Hepatocyte (in vitro differentiated cells): ENCODE measurements at regions not wholly inside any gene's neighbourhood (a gene's known extent, or its start where the extent isn't known, plus 50 kb on each side); places are given as distances from the start of the nearest gene placed in this dataset.

Experiments
- EZH2 ChIP-seq: fragments of 200-600 bp; sonication (generic); IDR thresholded peaks from 2 replicates; pipeline ENCODE4 v1.6.1; 2016; ENCODE audit warnings: antibody characterized with exemption, mild to moderate bottlenecking, borderline replicate concordance
- EZH2phosphoT487 ChIP-seq: fragments of 200-600 bp; sonication (generic); IDR thresholded peaks from one replicate; pipeline ENCODE4 v1.6.1; 2018; ENCODE audit warnings: antibody characterized with exemption, mild to moderate bottlenecking, low read depth, moderate library complexity; ENCODE audit not compliant: unreplicated experiment, severe bottlenecking
- TF ChIP-seq, protein P1 (sequence below): fragments of 200-600 bp; sonication (generic); IDR thresholded peaks from 2 replicates; pipeline ENCODE4 v1.5.1; 2016; ENCODE audit warnings: antibody characterized with exemption, mild to moderate bottlenecking; ENCODE audit not compliant: poor library complexity

DNA sequence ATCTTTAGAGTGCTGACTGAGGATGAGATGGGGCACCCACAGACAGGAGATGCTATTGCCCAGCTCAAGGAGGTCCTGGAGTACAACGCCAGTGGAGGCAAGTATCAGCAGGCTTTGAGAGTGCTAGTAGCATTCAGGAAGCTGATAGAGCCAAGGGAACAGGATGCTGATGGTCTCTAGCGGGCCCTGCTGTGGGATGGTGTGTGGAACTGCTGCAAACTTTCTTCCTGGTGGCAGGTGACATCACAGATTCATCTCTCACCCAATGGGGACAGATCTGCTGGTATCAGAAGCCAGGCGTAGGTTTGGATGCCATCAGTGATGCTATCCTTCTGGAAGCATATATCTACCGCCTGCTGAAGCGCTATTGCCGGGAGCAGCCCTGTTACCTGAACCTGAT, 609.8 kb upstream of the NCAM2 start:
- TF ChIP-seq, protein P1, sequence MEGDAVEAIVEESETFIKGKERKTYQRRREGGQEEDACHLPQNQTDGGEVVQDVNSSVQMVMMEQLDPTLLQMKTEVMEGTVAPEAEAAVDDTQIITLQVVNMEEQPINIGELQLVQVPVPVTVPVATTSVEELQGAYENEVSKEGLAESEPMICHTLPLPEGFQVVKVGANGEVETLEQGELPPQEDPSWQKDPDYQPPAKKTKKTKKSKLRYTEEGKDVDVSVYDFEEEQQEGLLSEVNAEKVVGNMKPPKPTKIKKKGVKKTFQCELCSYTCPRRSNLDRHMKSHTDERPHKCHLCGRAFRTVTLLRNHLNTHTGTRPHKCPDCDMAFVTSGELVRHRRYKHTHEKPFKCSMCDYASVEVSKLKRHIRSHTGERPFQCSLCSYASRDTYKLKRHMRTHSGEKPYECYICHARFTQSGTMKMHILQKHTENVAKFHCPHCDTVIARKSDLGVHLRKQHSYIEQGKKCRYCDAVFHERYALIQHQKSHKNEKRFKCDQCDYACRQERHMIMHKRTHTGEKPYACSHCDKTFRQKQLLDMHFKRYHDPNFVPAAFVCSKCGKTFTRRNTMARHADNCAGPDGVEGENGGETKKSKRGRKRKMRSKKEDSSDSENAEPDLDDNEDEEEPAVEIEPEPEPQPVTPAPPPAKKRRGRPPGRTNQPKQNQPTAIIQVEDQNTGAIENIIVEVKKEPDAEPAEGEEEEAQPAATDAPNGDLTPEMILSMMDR = no peak
- TF ChIP-seq EZH2 (no peak), EZH2phosphoT487 (no peak)
